SK-N-SH (cell line): ENCODE measurements at regions not wholly inside any gene's neighbourhood (a gene's known extent, or its start where the extent isn't known, plus 50 kb on each side); places are given as distances from the start of the nearest gene placed in this dataset.

Source experiments
- CTCF ChIA-PET: fragments of 300-600, 350-600 bp; formaldehyde crosslinking; extraction: SDS; loops from one replicate; lab custom pipeline; 2021; lab: Yijun Ruan, JAX
- POLR2A ChIA-PET: fragments of 350-600 bp; sonication (Branson Sonifier 250); formaldehyde crosslinking; extraction: SDS; loops from one replicate; lab custom pipeline; 2020; ENCODE audit warnings: antibody characterized with exemption, inconsistent platforms; lab: Yijun Ruan, JAX
- DNase-seq: peaks from one replicate; pipeline ENCODE4 v3.0.0; 2012
- H2AFZ ChIP-seq: fragments of 200-600 bp; sonication (generic); 2 replicates; pipeline ENCODE4 v1.8.1; 2016; ENCODE audit warnings: antibody characterized with exemption, mild to moderate bottlenecking, low read depth
- H3F3A ChIP-seq: fragments of 200-600 bp; sonication (generic); replicated peaks from 2 replicates; pipeline ENCODE3; 2016; ENCODE audit warnings: antibody characterized with exemption, mild to moderate bottlenecking; ENCODE audit not compliant: insufficient read depth
- H3K27ac ChIP-seq, 2 experiments: fragments of 200-500 bp in 1 of 2; fragments of 200-600 bp in 1 of 2; sonication (Bioruptor generic) in 1 of 2; sonication (generic), shearing (Covaris generic) in 1 of 2; 2 replicates each; pipeline versions ENCODE4 v1.5.1 to v1.6.1; 2014 to 2016; ENCODE audit warnings: low read depth in 2 of 2, inconsistent platforms in 1 of 2, low read length in 1 of 2, mild to moderate bottlenecking in 1 of 2, mixed read lengths in 1 of 2
- H3K27me3 ChIP-seq: fragments of 200-600 bp; sonication (generic), shearing (Covaris generic); 2 replicates; pipeline ENCODE4 v1.6.1; 2016; ENCODE audit warnings: mixed run types; ENCODE audit not compliant: insufficient read depth
- H3K36me3 ChIP-seq, 2 experiments: fragments of 200-500 bp in 1 of 2; fragments of 200-600 bp in 1 of 2; sonication (Bioruptor generic) in 1 of 2; sonication (generic) in 1 of 2; replicated peaks in 1 of 2; 2 replicates each; pipeline versions ENCODE3 to v1.5.1; 2014 to 2016; ENCODE audit warnings: low read length in 1 of 2, mild to moderate bottlenecking in 1 of 2; ENCODE audit not compliant: insufficient read depth in 2 of 2, control insufficient read depth in 1 of 2
- H3K4me1 ChIP-seq, 2 experiments: fragments of 200-500 bp in 1 of 2; fragments of 200-600 bp in 1 of 2; sonication (Bioruptor generic) in 1 of 2; sonication (generic), shearing (Covaris generic) in 1 of 2; 2 replicates each; pipeline versions ENCODE4 v1.5.1 to v1.6.1; 2014 to 2016; ENCODE audit warnings: low read depth in 1 of 2, low read length in 1 of 2, mixed run types in 1 of 2; ENCODE audit not compliant: insufficient read depth in 2 of 2, control insufficient read depth in 1 of 2
- H3K4me2 ChIP-seq: fragments of 200-600 bp; sonication (generic), shearing (Covaris generic); 2 replicates; pipeline ENCODE4 v1.6.1; 2017; ENCODE audit warnings: mixed run types
- H3K4me3 ChIP-seq, 2 experiments: fragments of 200-500 bp in 1 of 2; fragments of 200-600 bp in 1 of 2; sonication (Bioruptor generic) in 1 of 2; sonication (generic), shearing (Covaris generic) in 1 of 2; 2 replicates each; pipeline versions ENCODE4 v1.5.1 to v1.8.1; 2014 to 2016; ENCODE audit warnings: low read depth in 2 of 2, inconsistent platforms in 1 of 2, low read length in 1 of 2, mild to moderate bottlenecking in 1 of 2, mixed read lengths in 1 of 2, moderate library complexity in 1 of 2
- H3K79me2 ChIP-seq: fragments of 200-600 bp; sonication (generic); 2 replicates; pipeline ENCODE4 v1.8.1; 2017; ENCODE audit warnings: mild to moderate bottlenecking; ENCODE audit not compliant: insufficient read depth
- H3K9ac ChIP-seq: fragments of 200-600 bp; sonication (generic); 2 replicates; pipeline ENCODE4 v1.6.1; 2017; ENCODE audit warnings: mixed run types
- H3K9me2 ChIP-seq: fragments of 200-600 bp; sonication (generic); 2 replicates; pipeline ENCODE4 v1.6.1; 2017; ENCODE audit warnings: mixed run types
- H3K9me3 ChIP-seq: fragments of 200-600 bp; sonication (generic); 2 replicates; pipeline ENCODE4 v1.6.1; 2017; ENCODE audit warnings: mixed run types, mild to moderate bottlenecking, moderate library complexity
- H4K20me1 ChIP-seq: fragments of 200-600 bp; sonication (generic); 2 replicates; pipeline ENCODE4 v1.6.1; 2017; ENCODE audit warnings: mild to moderate bottlenecking, mixed run types; ENCODE audit not compliant: insufficient read depth
- ELF1 ChIP-seq: IDR thresholded peaks from 2 replicates; pipeline ENCODE4 v1.4.0; 2012
- EP300 ChIP-seq, 2 experiments: IDR thresholded peaks; 2 replicates each; pipeline versions ENCODE4 v1.4.0 to v1.6.1; 2012; ENCODE audit warnings: borderline replicate concordance in 1 of 2, low read depth in 1 of 2, low read length in 1 of 2
- EZH2phosphoT487 ChIP-seq: fragments of 200-600 bp; sonication (generic); IDR thresholded peaks from 2 replicates; pipeline ENCODE4 v1.6.1; 2017; ENCODE audit warnings: low read depth, mixed run types, mild to moderate bottlenecking, antibody characterized with exemption, moderate library complexity, borderline replicate concordance
- FOXJ3 ChIP-seq: sonication (generic); formaldehyde crosslinking; IDR thresholded peaks from 2 replicates; pipeline ENCODE4 v1.5.1; 2020; ENCODE audit warnings: mild to moderate bottlenecking, missing genetic modification reagents
- GABPA ChIP-seq: IDR thresholded peaks from 2 replicates; pipeline ENCODE4 v1.4.0; 2012; ENCODE audit warnings: low read depth, mild to moderate bottlenecking
- GATA2 ChIP-seq: sonication (generic); formaldehyde crosslinking; IDR thresholded peaks from 2 replicates; pipeline ENCODE4 v1.5.0; 2020; ENCODE audit warnings: mild to moderate bottlenecking, missing genetic modification reagents
- NFIC ChIP-seq: IDR thresholded peaks from 2 replicates; pipeline ENCODE4 v1.4.0; 2012; ENCODE audit warnings: borderline replicate concordance
- NRF1 ChIP-seq: IDR thresholded peaks from 2 replicates; pipeline ENCODE4 v1.6.1; 2012; ENCODE audit warnings: low read depth, mild to moderate bottlenecking, low read length
- POLR2AphosphoS5 ChIP-seq: IDR thresholded peaks from 2 replicates; pipeline ENCODE4 v1.6.1; 2012; ENCODE audit warnings: low read depth, low read length
- RAD21 ChIP-seq: IDR thresholded peaks from 2 replicates; pipeline ENCODE4 v1.6.1; 2012; ENCODE audit warnings: mild to moderate bottlenecking, low read length
- RFX5 ChIP-seq: IDR thresholded peaks from 2 replicates; pipeline ENCODE4 v1.6.1; 2012; ENCODE audit warnings: mild to moderate bottlenecking, improper control_type of control experiment, low read length
- SMC3 ChIP-seq: IDR thresholded peaks from 2 replicates; pipeline ENCODE4 v1.6.1; 2012; ENCODE audit warnings: low read depth, low read length, improper control_type of control experiment
- TEAD4 ChIP-seq: IDR thresholded peaks from 2 replicates; pipeline ENCODE4 v1.4.0; 2012; ENCODE audit warnings: mild to moderate bottlenecking, borderline replicate concordance; ENCODE audit not compliant: insufficient read depth
- YY1 ChIP-seq: IDR thresholded peaks from 2 replicates; pipeline ENCODE4 v1.4.0; 2012; ENCODE audit warnings: low read depth, mild to moderate bottlenecking
- WGBS: methylation state at CpG from one replicate; pipeline ENCODE4 v1.1.6; 2017; ENCODE audit warnings: low lambda C conversion rate; 5-methylcytosine and 5-hydroxymethylcytosine counted together
- TF ChIP-seq, protein P1 (sequence below): fragments of 150-350 bp; IDR thresholded peaks from 2 replicates; pipeline ENCODE4 v1.6.1; 2017; ENCODE audit warnings: antibody characterized with exemption, low read length, low read depth, borderline replicate concordance
- TF ChIP-seq, protein P2 (sequence below): IDR thresholded peaks from 2 replicates; pipeline ENCODE4 v1.4.0; 2012; ENCODE audit warnings: low read depth, borderline replicate concordance

DNA sequence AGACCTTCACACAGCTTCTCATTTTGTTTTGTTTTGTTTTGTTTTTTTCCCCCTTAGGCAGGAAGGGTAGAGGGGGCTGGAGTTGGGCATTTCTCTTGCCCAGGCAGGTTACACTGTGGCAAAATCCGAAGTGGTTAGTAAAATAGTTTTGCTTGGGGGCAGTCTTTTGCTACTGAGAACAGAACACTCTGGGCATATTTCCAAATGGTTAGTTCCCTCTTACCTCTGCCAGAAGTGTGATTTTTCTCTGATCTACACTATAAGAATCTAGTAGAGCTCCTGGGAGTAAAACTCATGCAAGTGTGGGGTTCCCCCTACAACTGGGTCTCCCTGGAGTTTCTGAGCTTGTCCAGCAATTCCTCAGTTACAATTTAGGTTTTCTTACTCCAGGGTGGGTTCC is 61.7 kb downstream of the NPS start:
- Histone ChIP-seq H3K4me1 (no peaks in the 10 kb centered on the region), H3K9me2 (no peaks in the 10 kb centered on the region), H3F3A (no peaks in the 10 kb centered on the region), H3K79me2 (no peaks in the 10 kb centered on the region), H3K4me2 (no peak overlapping the region), H3K36me3 (no peaks in the 10 kb centered on the region), H3K27ac (no peak overlapping the region), H3K9me3 (no peaks in the 10 kb centered on the region), H4K20me1 (no peaks in the 10 kb centered on the region), H3K4me3 (no peak overlapping the region), H2AFZ (no peak overlapping the region), H3K27me3 (no peaks in the 10 kb centered on the region), H3K9ac (no peak overlapping the region)
- TF ChIP-seq NRF1: no peak
- no peak for TF ChIP-seq GABPA
- TF ChIP-seq POLR2AphosphoS5: no peak
- WGBS: 0% methylated on average over 1 of the region's 1 CpG
- no peak for DNase-seq
- ChIA-PET POLR2A (no interaction called here), CTCF (interaction anchor here (1.4 kb wide), 1 partner anchor 33 kb away, joined by 5 read pairs; no protein-coding TSS in a partner anchor)

DNA sequence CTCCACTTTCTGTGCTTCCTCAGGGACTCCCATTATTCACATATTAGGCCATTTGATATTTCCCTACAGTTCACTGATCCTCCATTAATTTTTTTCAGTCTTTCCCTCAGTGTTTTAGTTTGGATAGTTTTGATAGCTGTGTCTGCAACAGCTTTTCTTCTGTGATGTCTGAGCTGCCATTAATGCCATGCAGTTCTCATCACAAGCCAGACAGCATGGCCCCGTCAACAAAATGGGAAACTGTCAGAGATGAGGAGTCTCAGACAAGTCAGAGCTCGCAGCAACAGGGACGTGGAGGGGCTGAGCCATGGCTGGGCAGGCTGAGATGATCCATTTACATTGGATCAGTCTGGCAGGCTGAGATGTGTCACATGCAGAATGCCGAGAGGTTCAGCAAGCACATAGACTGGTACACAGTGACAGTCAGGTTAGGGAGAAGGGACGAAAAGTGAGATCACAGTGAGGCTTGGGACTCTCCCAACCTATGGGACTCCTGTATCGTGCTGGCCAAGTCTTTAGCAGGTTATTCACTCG is 65.4 kb downstream of the NPS start:
- Histone ChIP-seq H2AFZ (no peak overlapping the region), H3K9me3 (no peaks in the 10 kb centered on the region), H3K27ac (no peak overlapping the region), H3F3A (no peaks in the 10 kb centered on the region)
- CTCF ChIA-PET: interaction anchor here (1.2 kb wide), 1 partner anchor 50 kb away, joined by 3 read pairs; no protein-coding TSS in a partner anchor
- WGBS: 11% methylated on average over 7 of the region's 7 CpGs
- DNase-seq: no peak
- TF ChIP-seq SMC3 (no peak), POLR2AphosphoS5 (no peak), GABPA (no peak), ELF1 (no peak), EZH2phosphoT487 (no peak), FOXJ3 (CRISPR knock-in tag) (no peak), YY1 (no peak), GATA2 (CRISPR knock-in tag) (no peak), RAD21 (no peak), NFIC (no peak), EP300 (IDR thresholded peaks at IDR 0.05; ENCODE audit: borderline replicate concordance in 1 of 2, low read depth in 1 of 2, low read length in 1 of 2) (no peak), TEAD4 (no peak), RFX5 (no peak)
- TF ChIP-seq, protein P1, sequence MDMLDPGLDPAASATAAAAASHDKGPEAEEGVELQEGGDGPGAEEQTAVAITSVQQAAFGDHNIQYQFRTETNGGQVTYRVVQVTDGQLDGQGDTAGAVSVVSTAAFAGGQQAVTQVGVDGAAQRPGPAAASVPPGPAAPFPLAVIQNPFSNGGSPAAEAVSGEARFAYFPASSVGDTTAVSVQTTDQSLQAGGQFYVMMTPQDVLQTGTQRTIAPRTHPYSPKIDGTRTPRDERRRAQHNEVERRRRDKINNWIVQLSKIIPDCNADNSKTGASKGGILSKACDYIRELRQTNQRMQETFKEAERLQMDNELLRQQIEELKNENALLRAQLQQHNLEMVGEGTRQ: no peak
- TF ChIP-seq, protein P2, sequence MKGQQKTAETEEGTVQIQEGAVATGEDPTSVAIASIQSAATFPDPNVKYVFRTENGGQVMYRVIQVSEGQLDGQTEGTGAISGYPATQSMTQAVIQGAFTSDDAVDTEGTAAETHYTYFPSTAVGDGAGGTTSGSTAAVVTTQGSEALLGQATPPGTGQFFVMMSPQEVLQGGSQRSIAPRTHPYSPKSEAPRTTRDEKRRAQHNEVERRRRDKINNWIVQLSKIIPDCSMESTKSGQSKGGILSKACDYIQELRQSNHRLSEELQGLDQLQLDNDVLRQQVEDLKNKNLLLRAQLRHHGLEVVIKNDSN: no peak
- TF ChIP-seq, all 33 proteins: peak for 0
- H4K20me1 ChIP-seq: no peaks in the 10 kb centered on the region
- H3K36me3 ChIP-seq: no peaks in the 10 kb centered on the region
- POLR2A ChIA-PET: no interaction called here
- no peaks in the 10 kb centered on the region for H3K9me2 ChIP-seq
- no peak overlapping the region for H3K4me3 ChIP-seq
- no peak overlapping the region for H3K4me2 ChIP-seq
- no peaks in the 10 kb centered on the region for H3K4me1 ChIP-seq
- no peaks in the 10 kb centered on the region for H3K27me3 ChIP-seq
- H3K9ac ChIP-seq: no peak overlapping the region
- H3K79me2 ChIP-seq: no peaks in the 10 kb centered on the region
